K562 (cell line): ENCODE measurements at regions not wholly inside any gene's neighbourhood (a gene's known extent, or its start where the extent isn't known, plus 50 kb on each side); places are given as distances from the start of the nearest gene placed in this dataset.

ENCODE experiments used
- ATAC-seq: fragments of 200-7000 bp; cut with Tn5 transposase; 3 replicates; pipeline ENCODE4 v1.9.1; 2020; ENCODE audit warnings: moderate library complexity
- BruUV-seq: library from RNA; stranded (reverse); fragments of 400-500 nt; replicated peaks from 2 replicates; lab custom pipeline; 2021; lab: Mats Ljungman, UMichigan
- CTCF ChIA-PET: fragments of 300-600 bp; formaldehyde crosslinking; extraction: SDS; loops from one replicate; lab custom pipeline; 2021; ENCODE audit warnings: low intra/inter-chr PET ratio; lab: Yijun Ruan, JAX
- POLR2A ChIA-PET: fragments of 300-600, 350-650 bp; sonication (Branson Sonifier 250); formaldehyde crosslinking; extraction: SDS; loops from one replicate; lab custom pipeline; 2021; ENCODE audit warnings: antibody characterized with exemption, inconsistent platforms; lab: Yijun Ruan, JAX
- DNase-seq, 4 experiments: peaks; one replicate each; pipeline versions ENCODE4 v3.0.0 to v3.0.0-alpha.2; 2011 to 2018; ENCODE audit warnings: low spot score in 3 of 4, mixed read lengths in 3 of 4; ENCODE audit errors: extremely low read depth in 1 of 4
- FAIRE-seq: peaks from 2 replicates; lab custom pipeline; 2011; peaks lifted over from hg19 to GRCh38; lab: Jason Lieb, UNC
- H2AFZ ChIP-seq: 2 replicates; pipeline ENCODE4 v1.6.0; 2011; ENCODE audit warnings: low read depth, low read length, control low read depth, inconsistent platforms
- H3K27ac ChIP-seq: fragments of 200-600 bp; 3 replicates; pipeline ENCODE4 v1.8.0; 2011; ENCODE audit warnings: low read depth, mild to moderate bottlenecking, control low read depth, inconsistent platforms, low read length, moderate library complexity, mixed read lengths; ENCODE audit errors: extremely low read depth
- H3K27me3 ChIP-seq, 2 experiments: fragments of 300-600 bp in 1 of 2; 2 replicates in 1 of 2; 3 replicates in 1 of 2; pipeline versions ENCODE4 v1.6.0 to v1.8.0; 2011; ENCODE audit warnings: inconsistent platforms in 2 of 2, low read length in 2 of 2, mild to moderate bottlenecking in 1 of 2, mixed read lengths in 1 of 2, moderate library complexity in 1 of 2; ENCODE audit not compliant: control insufficient read depth in 2 of 2, insufficient read depth in 2 of 2
- H3K36me3 ChIP-seq: fragments of 300-600 bp; 3 replicates; pipeline ENCODE4 v1.8.0; 2011; ENCODE audit warnings: mild to moderate bottlenecking, low read length, inconsistent platforms; ENCODE audit not compliant: control insufficient read depth, insufficient read depth
- H3K4me1 ChIP-seq, 2 experiments: fragments of 200-600 bp in 1 of 2; replicated peaks in 1 of 2; 2 replicates in 1 of 2; 3 replicates in 1 of 2; pipeline versions ENCODE4 v1.5.1 to v1.8.0; 2011; ENCODE audit warnings: inconsistent platforms in 2 of 2, low read length in 2 of 2, mild to moderate bottlenecking in 1 of 2, mixed read lengths in 1 of 2, moderate library complexity in 1 of 2; ENCODE audit not compliant: control insufficient read depth in 2 of 2, insufficient read depth in 2 of 2
- H3K4me2 ChIP-seq: 2 replicates; pipeline ENCODE4 v1.6.1; 2011; ENCODE audit warnings: low read length, control low read depth, inconsistent platforms, mixed read lengths; ENCODE audit not compliant: insufficient read depth
- H3K4me3 ChIP-seq: fragments of 200-600 bp; sonication (generic), shearing (Covaris generic); 2 replicates; pipeline ENCODE4 v1.5.1; 2016; ENCODE audit warnings: control low read depth, inconsistent platforms
- H3K79me2 ChIP-seq: fragments of 200-600 bp; 3 replicates; pipeline ENCODE4 v1.8.0; 2011; ENCODE audit warnings: low read length, inconsistent platforms; ENCODE audit not compliant: control insufficient read depth, insufficient read depth
- H3K9ac ChIP-seq, 2 experiments: 2 replicates each; pipeline versions ENCODE4 v1.6.0 to v1.6.1; 2011; ENCODE audit warnings: low read depth in 2 of 2, low read length in 2 of 2, control low read depth in 1 of 2, inconsistent platforms in 1 of 2, mild to moderate bottlenecking in 1 of 2, mixed read lengths in 1 of 2; ENCODE audit not compliant: insufficient read depth in 1 of 2
- H3K9me1 ChIP-seq: one replicate; pipeline ENCODE4 v1.6.0; 2011; ENCODE audit warnings: inconsistent platforms, mild to moderate bottlenecking, low read length, moderate library complexity; ENCODE audit not compliant: control insufficient read depth, insufficient read depth
- H3K9me3 ChIP-seq: replicated peaks from 2 replicates; pipeline ENCODE4 v1.5.1; 2011; ENCODE audit warnings: low read depth, low read length, inconsistent platforms; ENCODE audit not compliant: control insufficient read depth, insufficient read depth
- H4K20me1 ChIP-seq: replicated peaks from 2 replicates; pipeline ENCODE4 v1.6.1; 2011; ENCODE audit warnings: low read length, inconsistent platforms, mixed read lengths; ENCODE audit not compliant: control insufficient read depth, insufficient read depth
- KLF16 ChIP-seq: IDR thresholded peaks from 2 replicates; pipeline ENCODE4 v1.6.1; 2016; ENCODE audit warnings: antibody characterized with exemption
- KLF6 ChIP-seq: fragments of 250-450 bp; sonication (Bioruptor Pico); IDR thresholded peaks from 2 replicates; pipeline ENCODE4 v1.4.0; 2020; ENCODE audit warnings: mild to moderate bottlenecking, moderate library complexity, borderline replicate concordance
- MCM2 ChIP-seq: fragments of 450-650 bp; IDR thresholded peaks from 2 replicates; pipeline ENCODE4 v1.6.1; 2017; ENCODE audit warnings: low read depth, mild to moderate bottlenecking
- NCOA4 ChIP-seq: fragments of 450-650 bp; IDR thresholded peaks from 2 replicates; pipeline ENCODE4 v1.6.1; 2018; ENCODE audit warnings: mild to moderate bottlenecking; ENCODE audit not compliant: partially characterized antibody
- OTX1 ChIP-seq: fragments of 450-650 bp; formaldehyde crosslinking; IDR thresholded peaks from 2 replicates; pipeline ENCODE4 v1.4.0; 2022; ENCODE audit warnings: mild to moderate bottlenecking
- SRF ChIP-seq, 2 experiments: fragments of 250-450, 450-650 bp in 1 of 2; sonication (Bioruptor Pico) in 1 of 2; sonication (generic) in 1 of 2; formaldehyde crosslinking; IDR thresholded peaks; 2 replicates each; pipeline versions ENCODE4 v1.5.0 to v1.5.1; 2020 to 2022; ENCODE audit warnings: mild to moderate bottlenecking in 1 of 2, missing genetic modification reagents in 1 of 2
- ZNF134 ChIP-seq: fragments of 250-450 bp; sonication (Bioruptor Pico); conservative IDR thresholded peaks from 2 replicates; pipeline ENCODE4 v1.4.0; 2020
- WGBS: fragments of 100-300 bp; shearing (Covaris generic); methylation state at CpG from one replicate; pipeline ENCODE4 v1.1.6; 2016; ENCODE audit warnings: low coverage, mixed read lengths; ENCODE audit not compliant: insufficient coverage; ENCODE audit errors: missing lambda C conversion rate; 5-methylcytosine and 5-hydroxymethylcytosine counted together
- in situ Hi-C: fragments of 300-500 bp; cut with MboI; formaldehyde crosslinking; loops from 4 replicates; pipeline ENCODE4 v1.15.0; 2018; ENCODE audit warnings: inconsistent platforms, mixed read lengths
- intact Hi-C: fragments of 100-400 bp; cut with micrococcal nuclease; formaldehyde crosslinking; loops from 2 replicates; pipeline ENCODE4 v1.14.2; 2022
- TF ChIP-seq, protein P1 (sequence below): fragments of 450-650 bp; IDR thresholded peaks from 2 replicates; pipeline ENCODE4 v1.6.1; 2017; ENCODE audit warnings: antibody characterized with exemption
- TF ChIP-seq, protein P2 (sequence below), 3 experiments: IDR thresholded peaks in 2 of 3; conservative IDR thresholded peaks in 1 of 3; 2 replicates each; pipeline ENCODE4 v1.5.1; 2011 to 2012; ENCODE audit warnings: low read length in 3 of 3, mild to moderate bottlenecking in 3 of 3, control low read depth in 2 of 3, improper control_type of control experiment in 1 of 3, inconsistent platforms in 1 of 3, low read depth in 1 of 3, mixed read lengths in 1 of 3, moderate library complexity in 1 of 3; ENCODE audit not compliant: insufficient read depth in 2 of 3
- TF ChIP-seq, protein P3 (sequence below): fragments of 450-650 bp; formaldehyde crosslinking; IDR thresholded peaks from 2 replicates; pipeline ENCODE4 v1.4.0; 2022; ENCODE audit warnings: missing genetic modification characterization
- TF ChIP-seq, protein P4 (sequence below): sonication (generic); formaldehyde crosslinking; IDR thresholded peaks from 2 replicates; pipeline ENCODE4 v1.8.0; 2022; ENCODE audit warnings: missing genetic modification reagents, mild to moderate bottlenecking, borderline replicate concordance

DNA sequence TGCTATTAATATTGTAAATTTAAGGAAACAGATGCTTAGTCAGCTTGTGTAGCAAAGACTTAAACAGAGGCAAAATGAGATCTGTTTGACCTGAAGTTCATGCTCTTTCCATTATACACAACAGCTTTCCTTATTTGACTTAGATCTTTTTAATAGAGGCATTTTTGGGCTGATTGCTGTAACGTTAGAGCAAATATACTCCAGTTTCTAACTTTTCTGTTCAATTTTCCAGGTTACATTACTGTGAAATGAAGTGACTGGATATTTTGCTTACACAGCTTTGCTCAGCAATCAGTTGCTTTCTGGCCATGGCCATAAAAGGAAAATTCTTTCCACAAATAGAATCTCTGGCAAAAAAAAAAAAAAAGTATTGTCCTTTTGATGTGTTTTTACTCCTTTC lies 146.2 kb downstream of the PCDH7 start:
- no TSS peak for BruUV-seq
- no peaks in the 10 kb centered on the region for H3K27me3 ChIP-seq
- H3K4me3 ChIP-seq, result no peak overlapping the region
- H3K9ac ChIP-seq, result no peak overlapping the region
- no peak overlapping the region for H3K27ac ChIP-seq
- no peaks in the 10 kb centered on the region for H3K9me1 ChIP-seq
- no peak overlapping the region for H3K4me2 ChIP-seq
- in situ Hi-C loops (no loop called here), intact Hi-C loops (no loop called here)
- no peaks in the 10 kb centered on the region for H3K4me1 ChIP-seq
- FAIRE-seq (no peak), DNase-seq (no peak), ATAC-seq (no peak)
- POLR2A ChIA-PET, result no interaction called here
- 0% methylated on average over 1 of the region's 1 CpG for WGBS
- CTCF ChIA-PET, result no interaction called here
- H3K9me3 ChIP-seq, result no peaks in the 10 kb centered on the region
- no peaks in the 10 kb centered on the region for H4K20me1 ChIP-seq
- no peaks in the 10 kb centered on the region for H3K79me2 ChIP-seq
- TF ChIP-seq, protein P1, sequence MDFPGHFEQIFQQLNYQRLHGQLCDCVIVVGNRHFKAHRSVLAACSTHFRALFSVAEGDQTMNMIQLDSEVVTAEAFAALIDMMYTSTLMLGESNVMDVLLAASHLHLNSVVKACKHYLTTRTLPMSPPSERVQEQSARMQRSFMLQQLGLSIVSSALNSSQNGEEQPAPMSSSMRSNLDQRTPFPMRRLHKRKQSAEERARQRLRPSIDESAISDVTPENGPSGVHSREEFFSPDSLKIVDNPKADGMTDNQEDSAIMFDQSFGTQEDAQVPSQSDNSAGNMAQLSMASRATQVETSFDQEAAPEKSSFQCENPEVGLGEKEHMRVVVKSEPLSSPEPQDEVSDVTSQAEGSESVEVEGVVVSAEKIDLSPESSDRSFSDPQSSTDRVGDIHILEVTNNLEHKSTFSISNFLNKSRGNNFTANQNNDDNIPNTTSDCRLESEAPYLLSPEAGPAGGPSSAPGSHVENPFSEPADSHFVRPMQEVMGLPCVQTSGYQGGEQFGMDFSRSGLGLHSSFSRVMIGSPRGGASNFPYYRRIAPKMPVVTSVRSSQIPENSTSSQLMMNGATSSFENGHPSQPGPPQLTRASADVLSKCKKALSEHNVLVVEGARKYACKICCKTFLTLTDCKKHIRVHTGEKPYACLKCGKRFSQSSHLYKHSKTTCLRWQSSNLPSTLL, result no peak
- H3K36me3 ChIP-seq, result no peaks in the 10 kb centered on the region
- no peak overlapping the region for H2AFZ ChIP-seq

DNA sequence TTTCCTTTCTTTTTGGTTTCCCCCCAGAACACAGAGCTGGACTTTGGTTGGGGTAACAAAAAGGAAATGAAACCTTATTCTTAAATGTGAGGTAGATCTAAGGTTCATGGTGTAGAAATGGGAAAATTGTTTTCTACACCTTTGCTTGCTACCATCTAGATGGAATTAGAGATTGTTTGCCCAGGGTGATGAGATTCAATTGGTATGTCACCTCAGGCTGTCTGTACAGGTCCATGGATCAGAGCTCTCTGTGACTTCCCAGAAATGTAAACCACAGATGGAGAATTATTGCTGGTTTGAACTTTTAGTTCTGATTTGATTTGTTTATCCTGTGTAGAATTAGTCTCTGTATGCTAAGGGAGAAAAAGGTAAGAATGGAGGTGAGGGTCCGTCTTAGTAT lies 146.7 kb downstream of the PCDH7 start:
- POLR2A ChIA-PET, result no interaction called here

More for the DNA sequence above, 146.7 kb downstream of the PCDH7 start:
- no TSS peak for BruUV-seq
- H3K4me3 ChIP-seq, result no peak overlapping the region
- no peaks in the 10 kb centered on the region for H4K20me1 ChIP-seq
- no peak overlapping the region for H2AFZ ChIP-seq
- no peaks in the 10 kb centered on the region for H3K4me1 ChIP-seq
- FAIRE-seq (no peak), DNase-seq (no peak), ATAC-seq (no peak)
- H3K4me2 ChIP-seq, result no peak overlapping the region
- no peak overlapping the region for H3K9ac ChIP-seq
- in situ Hi-C loops (no loop called here), intact Hi-C loops (no loop called here)
- no peaks in the 10 kb centered on the region for H3K9me1 ChIP-seq
- no peaks in the 10 kb centered on the region for H3K9me3 ChIP-seq
- no peak for TF ChIP-seq MCM2
- TF ChIP-seq KLF6, result no peak
- no peak for TF ChIP-seq KLF16
- TF ChIP-seq, protein P2, sequence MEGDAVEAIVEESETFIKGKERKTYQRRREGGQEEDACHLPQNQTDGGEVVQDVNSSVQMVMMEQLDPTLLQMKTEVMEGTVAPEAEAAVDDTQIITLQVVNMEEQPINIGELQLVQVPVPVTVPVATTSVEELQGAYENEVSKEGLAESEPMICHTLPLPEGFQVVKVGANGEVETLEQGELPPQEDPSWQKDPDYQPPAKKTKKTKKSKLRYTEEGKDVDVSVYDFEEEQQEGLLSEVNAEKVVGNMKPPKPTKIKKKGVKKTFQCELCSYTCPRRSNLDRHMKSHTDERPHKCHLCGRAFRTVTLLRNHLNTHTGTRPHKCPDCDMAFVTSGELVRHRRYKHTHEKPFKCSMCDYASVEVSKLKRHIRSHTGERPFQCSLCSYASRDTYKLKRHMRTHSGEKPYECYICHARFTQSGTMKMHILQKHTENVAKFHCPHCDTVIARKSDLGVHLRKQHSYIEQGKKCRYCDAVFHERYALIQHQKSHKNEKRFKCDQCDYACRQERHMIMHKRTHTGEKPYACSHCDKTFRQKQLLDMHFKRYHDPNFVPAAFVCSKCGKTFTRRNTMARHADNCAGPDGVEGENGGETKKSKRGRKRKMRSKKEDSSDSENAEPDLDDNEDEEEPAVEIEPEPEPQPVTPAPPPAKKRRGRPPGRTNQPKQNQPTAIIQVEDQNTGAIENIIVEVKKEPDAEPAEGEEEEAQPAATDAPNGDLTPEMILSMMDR (IDR thresholded peaks at IDR 0.05 in 2 of 3, conservative IDR thresholded peaks at IDR 0.05 in 1 of 3; ENCODE audit: insufficient read depth in 2 of 3, low read depth in 1 of 3, low read length in 3 of 3), result no peak
- no peak for TF ChIP-seq NCOA4
- TF ChIP-seq SRF (CRISPR knock-in tag; IDR thresholded peaks at IDR 0.05), result no peak
- no peak for TF ChIP-seq OTX1
- TF ChIP-seq, protein P3, sequence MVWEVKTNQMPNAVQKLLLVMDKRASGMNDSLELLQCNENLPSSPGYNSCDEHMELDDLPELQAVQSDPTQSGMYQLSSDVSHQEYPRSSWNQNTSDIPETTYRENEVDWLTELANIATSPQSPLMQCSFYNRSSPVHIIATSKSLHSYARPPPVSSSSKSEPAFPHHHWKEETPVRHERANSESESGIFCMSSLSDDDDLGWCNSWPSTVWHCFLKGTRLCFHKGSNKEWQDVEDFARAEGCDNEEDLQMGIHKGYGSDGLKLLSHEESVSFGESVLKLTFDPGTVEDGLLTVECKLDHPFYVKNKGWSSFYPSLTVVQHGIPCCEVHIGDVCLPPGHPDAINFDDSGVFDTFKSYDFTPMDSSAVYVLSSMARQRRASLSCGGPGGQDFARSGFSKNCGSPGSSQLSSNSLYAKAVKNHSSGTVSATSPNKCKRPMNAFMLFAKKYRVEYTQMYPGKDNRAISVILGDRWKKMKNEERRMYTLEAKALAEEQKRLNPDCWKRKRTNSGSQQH (CRISPR knock-in tag), result no peak
- no peak for TF ChIP-seq ZNF134
- TF ChIP-seq, protein P4, sequence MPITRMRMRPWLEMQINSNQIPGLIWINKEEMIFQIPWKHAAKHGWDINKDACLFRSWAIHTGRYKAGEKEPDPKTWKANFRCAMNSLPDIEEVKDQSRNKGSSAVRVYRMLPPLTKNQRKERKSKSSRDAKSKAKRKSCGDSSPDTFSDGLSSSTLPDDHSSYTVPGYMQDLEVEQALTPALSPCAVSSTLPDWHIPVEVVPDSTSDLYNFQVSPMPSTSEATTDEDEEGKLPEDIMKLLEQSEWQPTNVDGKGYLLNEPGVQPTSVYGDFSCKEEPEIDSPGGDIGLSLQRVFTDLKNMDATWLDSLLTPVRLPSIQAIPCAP (CRISPR knock-in tag), result no peak
- no peak overlapping the region for H3K27ac ChIP-seq
- no peaks in the 10 kb centered on the region for H3K36me3 ChIP-seq
- no peaks in the 10 kb centered on the region for H3K27me3 ChIP-seq
- H3K79me2 ChIP-seq, result no peaks in the 10 kb centered on the region
- 0% methylated on average over 1 of the region's 1 CpG for WGBS
- CTCF ChIA-PET, result no interaction called here
